22Rv1 (cell line): ENCODE measurements at regions not wholly inside any gene's neighbourhood (a gene's known extent, or its start where the extent isn't known, plus 50 kb on each side); places are given as distances from the start of the nearest gene placed in this dataset.

ENCODE experiments used
- ZFX ChIP-seq: fragments of 450-650 bp; IDR thresholded peaks from 2 replicates; pipeline ENCODE4 v1.6.1; 2017; ENCODE audit warnings: antibody characterized with exemption, borderline replicate concordance
- TF ChIP-seq, protein P1 (sequence below): fragments of 450-650 bp; IDR thresholded peaks from 2 replicates; pipeline ENCODE4 v1.5.1; 2017; ENCODE audit warnings: mild to moderate bottlenecking

DNA sequence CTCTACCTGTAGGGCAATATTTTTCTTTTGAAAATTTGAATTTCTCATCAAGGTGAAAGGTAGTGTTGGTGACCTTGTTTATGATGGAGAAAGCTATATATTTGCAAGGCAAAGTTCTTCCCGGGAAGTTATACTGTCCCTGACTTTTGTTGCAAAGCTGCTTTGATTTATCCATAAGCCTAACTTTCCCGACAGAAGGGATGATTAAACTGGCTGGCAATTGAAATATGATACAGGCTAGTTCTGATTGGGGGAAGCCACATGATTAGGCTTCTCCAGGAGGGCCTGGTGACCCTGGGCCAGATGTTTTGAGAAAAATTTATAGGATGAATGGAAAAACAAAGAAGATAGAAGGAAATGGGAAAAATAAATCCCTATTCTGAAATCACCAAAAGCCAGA is 215.5 kb downstream of the ACTR3B start:
- TF ChIP-seq, protein P1, sequence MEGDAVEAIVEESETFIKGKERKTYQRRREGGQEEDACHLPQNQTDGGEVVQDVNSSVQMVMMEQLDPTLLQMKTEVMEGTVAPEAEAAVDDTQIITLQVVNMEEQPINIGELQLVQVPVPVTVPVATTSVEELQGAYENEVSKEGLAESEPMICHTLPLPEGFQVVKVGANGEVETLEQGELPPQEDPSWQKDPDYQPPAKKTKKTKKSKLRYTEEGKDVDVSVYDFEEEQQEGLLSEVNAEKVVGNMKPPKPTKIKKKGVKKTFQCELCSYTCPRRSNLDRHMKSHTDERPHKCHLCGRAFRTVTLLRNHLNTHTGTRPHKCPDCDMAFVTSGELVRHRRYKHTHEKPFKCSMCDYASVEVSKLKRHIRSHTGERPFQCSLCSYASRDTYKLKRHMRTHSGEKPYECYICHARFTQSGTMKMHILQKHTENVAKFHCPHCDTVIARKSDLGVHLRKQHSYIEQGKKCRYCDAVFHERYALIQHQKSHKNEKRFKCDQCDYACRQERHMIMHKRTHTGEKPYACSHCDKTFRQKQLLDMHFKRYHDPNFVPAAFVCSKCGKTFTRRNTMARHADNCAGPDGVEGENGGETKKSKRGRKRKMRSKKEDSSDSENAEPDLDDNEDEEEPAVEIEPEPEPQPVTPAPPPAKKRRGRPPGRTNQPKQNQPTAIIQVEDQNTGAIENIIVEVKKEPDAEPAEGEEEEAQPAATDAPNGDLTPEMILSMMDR = no peak
- TF ChIP-seq ZFX = no peak
